NCI-H2029 treated with DMSO at 0.1 percent for 48 hours (cell line): ENCODE measurements at regions not wholly inside any gene's neighbourhood (a gene's known extent, or its start where the extent isn't known, plus 50 kb on each side); places are given as distances from the start of the nearest gene placed in this dataset.

Source experiments
- DNase-seq: peaks from one replicate; lab custom pipeline; 2025; lab: John Stamatoyannopoulos, UW

- DNase-seq = no peak
Observed at GRCh38 chrX:42094218-42094617, 170.9 kb upstream of the CASK start.

- DNase-seq = no peak
Observed at GRCh38 chrX:42093756-42094155, 170.4 kb upstream of the CASK start.

GRCh38 chrX:42090395-42090794, 167.0 kb upstream of the CASK start:
- no peak for DNase-seq

- DNase-seq = no peak
Observed at GRCh38 chrX:42089031-42089430, 165.7 kb upstream of the CASK start.

GRCh38 chrX:42087960-42088359, 164.6 kb upstream of the CASK start:
- no peak for DNase-seq

GRCh38 chrX:42085836-42086235, 162.5 kb upstream of the CASK start:
- DNase-seq = no peak

GRCh38 chrX:42079968-42080367, 156.6 kb upstream of the CASK start:
- DNase-seq = no peak

GRCh38 chrX:42077675-42078074, 154.3 kb upstream of the CASK start:
- no peak for DNase-seq

- DNase-seq = no peak
Observed at GRCh38 chrX:42075032-42075431, 151.7 kb upstream of the CASK start.

- no peak for DNase-seq
Observed at GRCh38 chrX:42073448-42073847, 150.1 kb upstream of the CASK start.

- no peak for DNase-seq
Observed at GRCh38 chrX:42070866-42071265, 147.5 kb upstream of the CASK start.

- no peak for DNase-seq
Observed at GRCh38 chrX:42054256-42054655, 130.9 kb upstream of the CASK start.

GRCh38 chrX:42050345-42050744, 127.0 kb upstream of the CASK start:
- no peak for DNase-seq

GRCh38 chrX:42047886-42048285, 124.5 kb upstream of the CASK start:
- DNase-seq = no peak

- no peak for DNase-seq
Observed at GRCh38 chrX:42028109-42028508, 104.8 kb upstream of the CASK start.

- DNase-seq = no peak
Observed at GRCh38 chrX:42027367-42028000, 104.1 kb upstream of the CASK start.

GRCh38 chrX:42025861-42026260, 102.5 kb upstream of the CASK start:
- DNase-seq = no peak

GRCh38 chrX:42023122-42023521, 99.8 kb upstream of the CASK start:
- no peak for DNase-seq

- DNase-seq = no peak
Observed at GRCh38 chrX:42022158-42022557, 98.8 kb upstream of the CASK start.

- DNase-seq = no peak
Observed at GRCh38 chrX:42021058-42021457, 97.7 kb upstream of the CASK start.

- no peak for DNase-seq
Observed at GRCh38 chrX:42020225-42020624, 96.9 kb upstream of the CASK start.

GRCh38 chrX:42017971-42018370, 94.6 kb upstream of the CASK start:
- DNase-seq = no peak

- no peak for DNase-seq
Observed at GRCh38 chrX:42000836-42001235, 77.5 kb upstream of the CASK start.

GRCh38 chrX:41984628-41985027, 61.3 kb upstream of the CASK start:
- no peak for DNase-seq

- DNase-seq = no peak
Observed at GRCh38 chrX:41982953-41983352, 59.6 kb upstream of the CASK start.
